ENCODE measurements at regions not wholly inside any gene's neighbourhood (a gene's known extent, or its start where the extent isn't known, plus 50 kb on each side); places are given as distances from the start of the nearest gene placed in this dataset.

- in situ Hi-C loops (cut with MboI; ENCODE audit: low sequenced_read_pairs in 4 of 4): no loop called here
- peaks cover 8 to 20% of the 10 kb centered on the region in 2 donors for H3K4me1 ChIP-seq
- no peaks in the 10 kb centered on the region for H3K36me3 ChIP-seq
- no peak for TF ChIP-seq POLR2A (IDR thresholded peaks at IDR 0.05)
- no peak for TF ChIP-seq CTCF (IDR thresholded peaks at IDR 0.05 in 4 of 5, conservative IDR thresholded peaks at IDR 0.05 in 1 of 5)
- H3K27ac ChIP-seq: no peak overlapping the region
- H3K27me3 ChIP-seq: no peaks in the 10 kb centered on the region
- DNase-seq (no peak), ATAC-seq (no peak)
- H3K9me3 ChIP-seq: no peaks in the 10 kb centered on the region
- H3K4me3 ChIP-seq: no peak overlapping the region
- intact Hi-C loops (cut with DNase I; ENCODE audit: low total_unique reads): loop anchor here (10.0 kb wide), 1 partner anchor 186 kb away; no protein-coding TSS in a partner anchor
These were observed 86.5 kb downstream of the MRPL14 start for GRCh38 chr6:44040786-44041185.

GRCh38 chr6:44039839-44040350, 87.4 kb downstream of the MRPL14 start:
- no peak overlapping the region for H3K4me3 ChIP-seq
- DNase-seq (no peak), ATAC-seq (no peak)
- in situ Hi-C loops (cut with MboI; ENCODE audit: low sequenced_read_pairs in 4 of 4): no loop called here
- H3K36me3 ChIP-seq: no peaks in the 10 kb centered on the region
- H3K9me3 ChIP-seq: no peaks in the 10 kb centered on the region
- no peaks in the 10 kb centered on the region for H3K27me3 ChIP-seq
- TF ChIP-seq CTCF (IDR thresholded peaks at IDR 0.05 in 4 of 5, conservative IDR thresholded peaks at IDR 0.05 in 1 of 5): no peak
- no peak for TF ChIP-seq POLR2A (IDR thresholded peaks at IDR 0.05)
- H3K4me1 ChIP-seq: peaks cover 4 to 15% of the 10 kb centered on the region in 2 donors
- H3K27ac ChIP-seq: no peak overlapping the region
- intact Hi-C loops (cut with DNase I; ENCODE audit: low total_unique reads): loop anchor here (10.0 kb wide), 1 partner anchor 185 kb away; no protein-coding TSS in a partner anchor

GRCh38 chr6:44039191-44039719, 88.0 kb downstream of the MRPL14 start:
- peaks cover 4 to 15% of the 10 kb centered on the region in 2 donors for H3K4me1 ChIP-seq
- in situ Hi-C loops (cut with MboI; ENCODE audit: low sequenced_read_pairs in 4 of 4): no loop called here

GRCh38 chr6:44038543-44039065, 88.6 kb downstream of the MRPL14 start:
- in situ Hi-C loops (cut with MboI; ENCODE audit: low sequenced_read_pairs in 4 of 4): no loop called here
- DNase-seq (no peak), ATAC-seq (no peak)
- no peak overlapping the region for H3K4me3 ChIP-seq
- H3K9me3 ChIP-seq: no peaks in the 10 kb centered on the region
- H3K36me3 ChIP-seq: no peaks in the 10 kb centered on the region
- no peak overlapping the region for H3K27ac ChIP-seq
- H3K27me3 ChIP-seq: no peaks in the 10 kb centered on the region
- H3K4me1 ChIP-seq: peaks cover 4 to 14% of the 10 kb centered on the region in 2 donors
- TF ChIP-seq CTCF (IDR thresholded peaks at IDR 0.05 in 4 of 5, conservative IDR thresholded peaks at IDR 0.05 in 1 of 5) (no peak), POLR2A (IDR thresholded peaks at IDR 0.05) (no peak)
- intact Hi-C loops (cut with DNase I; ENCODE audit: low total_unique reads): no loop called here

More at GRCh38 chr6:44039191-44039719, 88.0 kb downstream of the MRPL14 start:
- ATAC-seq: no peak
- no peak for DNase-seq
- H3K9me3 ChIP-seq: no peaks in the 10 kb centered on the region
- TF ChIP-seq CTCF (IDR thresholded peaks at IDR 0.05 in 4 of 5, conservative IDR thresholded peaks at IDR 0.05 in 1 of 5) (no peak), POLR2A (IDR thresholded peaks at IDR 0.05) (no peak)
- H3K27ac ChIP-seq: no peak overlapping the region
- no peak overlapping the region for H3K4me3 ChIP-seq
- H3K36me3 ChIP-seq: no peaks in the 10 kb centered on the region
- H3K27me3 ChIP-seq: no peaks in the 10 kb centered on the region
- intact Hi-C loops (cut with DNase I; ENCODE audit: low total_unique reads): no loop called here
